ENCODE measurements at regions not wholly inside any gene's neighbourhood (a gene's known extent, or its start where the extent isn't known, plus 50 kb on each side); places are given as distances from the start of the nearest gene placed in this dataset.

- TF ChIP-seq ZNF274 (CRISPR knock-in tag; IDR thresholded peaks at IDR 0.05) (peak; percentile 81), GFI1 (CRISPR knock-in tag; IDR thresholded peaks at IDR 0.05; ENCODE audit: borderline replicate concordance) (peak; percentile 42; the same call in 1 of the 2 replicates), SETDB1 (CRISPR knock-in tag; IDR thresholded peaks at IDR 0.05; ENCODE audit: borderline replicate concordance) (no peak), ZNF484 (CRISPR knock-in tag; IDR thresholded peaks at IDR 0.05; ENCODE audit: borderline replicate concordance, low read depth) (no peak), RFXANK (CRISPR knock-in tag; IDR thresholded peaks at IDR 0.05) (no peak), ZNF652 (CRISPR knock-in tag; IDR thresholded peaks at IDR 0.05; ENCODE audit: borderline replicate concordance, low read depth) (no peak), ZNF792 (CRISPR knock-in tag; IDR thresholded peaks at IDR 0.05) (peak; percentile 62; the same call in 1 of the 2 replicates), ZBTB25 (CRISPR knock-in tag; IDR thresholded peaks at IDR 0.05) (no peak), ZNF607 (CRISPR knock-in tag; IDR thresholded peaks at IDR 0.05; ENCODE audit: borderline replicate concordance) (peak; percentile 86), ZNF264 (CRISPR knock-in tag; IDR thresholded peaks at IDR 0.05) (no peak; the same call in 1 of the 2 replicates), SATB2 (CRISPR knock-in tag; IDR thresholded peaks at IDR 0.05) (no peak), SPEN (CRISPR knock-in tag; IDR thresholded peaks at IDR 0.05; ENCODE audit: low read depth) (no peak), ZNF761 (CRISPR knock-in tag; conservative IDR thresholded peaks at IDR 0.05) (no peak), SP4 (CRISPR knock-in tag; IDR thresholded peaks at IDR 0.05) (peak; percentile 37; the same call in 1 of the 2 replicates), CEBPB (IDR thresholded peaks at IDR 0.05; ENCODE audit: borderline replicate concordance, low read depth, low read length) (no peak), ZNF850 (CRISPR knock-in tag; conservative IDR thresholded peaks at IDR 0.05) (no peak), NCOA1 (CRISPR knock-in tag; IDR thresholded peaks at IDR 0.05) (no peak), ZNF616 (CRISPR knock-in tag; IDR thresholded peaks at IDR 0.05; ENCODE audit: low read depth) (0 out of 2 replicates have a peak, but pooled peaks have one; percentile 39), NBN (conservative IDR thresholded peaks at IDR 0.05) (no peak), SAP130 (CRISPR knock-in tag; IDR thresholded peaks at IDR 0.05; ENCODE audit: low read depth) (peak; percentile 63), ZNF788 (CRISPR knock-in tag; IDR thresholded peaks at IDR 0.05; ENCODE audit: borderline replicate concordance) (peak; percentile 67; the same call in 1 of the 2 replicates), HNRNPLL (IDR thresholded peaks at IDR 0.05; ENCODE audit: low read depth, low read length, poor library complexity, severe bottlenecking) (peak; percentile 79), PHF8 (CRISPR knock-in tag; IDR thresholded peaks at IDR 0.05) (peak; percentile 64), ZIK1 (CRISPR knock-in tag; IDR thresholded peaks at IDR 0.05; ENCODE audit: borderline replicate concordance, low read depth) (peak; percentile 73; the same call in 1 of the 2 replicates)
- TF ChIP-seq, protein P1, sequence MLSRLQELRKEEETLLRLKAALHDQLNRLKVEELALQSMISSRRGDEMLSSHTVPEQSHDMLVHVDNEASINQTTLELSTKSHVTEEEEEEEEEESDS (CRISPR knock-in tag; IDR thresholded peaks at IDR 0.05; ENCODE audit: borderline replicate concordance): no peak
- TF ChIP-seq, protein P2, sequence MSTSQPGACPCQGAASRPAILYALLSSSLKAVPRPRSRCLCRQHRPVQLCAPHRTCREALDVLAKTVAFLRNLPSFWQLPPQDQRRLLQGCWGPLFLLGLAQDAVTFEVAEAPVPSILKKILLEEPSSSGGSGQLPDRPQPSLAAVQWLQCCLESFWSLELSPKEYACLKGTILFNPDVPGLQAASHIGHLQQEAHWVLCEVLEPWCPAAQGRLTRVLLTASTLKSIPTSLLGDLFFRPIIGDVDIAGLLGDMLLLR (CRISPR knock-in tag; IDR thresholded peaks at IDR 0.05): no peak
Observed at GRCh38 chr6:167420858-167421766, 96.2 kb downstream of the TTLL2 start (continued).
